HG03135 (cell line): ENCODE measurements at regions not wholly inside any gene's neighbourhood (a gene's known extent, or its start where the extent isn't known, plus 50 kb on each side); places are given as distances from the start of the nearest gene placed in this dataset.

Experiments
- ATAC-seq: cut with Tn5 transposase; IDR thresholded peaks from one replicate; pipeline ENCODE4 v1.9.1; 2021; ENCODE audit warnings: mild to moderate bottlenecking, moderate library complexity; ENCODE audit not compliant: unreplicated experiment

DNA sequence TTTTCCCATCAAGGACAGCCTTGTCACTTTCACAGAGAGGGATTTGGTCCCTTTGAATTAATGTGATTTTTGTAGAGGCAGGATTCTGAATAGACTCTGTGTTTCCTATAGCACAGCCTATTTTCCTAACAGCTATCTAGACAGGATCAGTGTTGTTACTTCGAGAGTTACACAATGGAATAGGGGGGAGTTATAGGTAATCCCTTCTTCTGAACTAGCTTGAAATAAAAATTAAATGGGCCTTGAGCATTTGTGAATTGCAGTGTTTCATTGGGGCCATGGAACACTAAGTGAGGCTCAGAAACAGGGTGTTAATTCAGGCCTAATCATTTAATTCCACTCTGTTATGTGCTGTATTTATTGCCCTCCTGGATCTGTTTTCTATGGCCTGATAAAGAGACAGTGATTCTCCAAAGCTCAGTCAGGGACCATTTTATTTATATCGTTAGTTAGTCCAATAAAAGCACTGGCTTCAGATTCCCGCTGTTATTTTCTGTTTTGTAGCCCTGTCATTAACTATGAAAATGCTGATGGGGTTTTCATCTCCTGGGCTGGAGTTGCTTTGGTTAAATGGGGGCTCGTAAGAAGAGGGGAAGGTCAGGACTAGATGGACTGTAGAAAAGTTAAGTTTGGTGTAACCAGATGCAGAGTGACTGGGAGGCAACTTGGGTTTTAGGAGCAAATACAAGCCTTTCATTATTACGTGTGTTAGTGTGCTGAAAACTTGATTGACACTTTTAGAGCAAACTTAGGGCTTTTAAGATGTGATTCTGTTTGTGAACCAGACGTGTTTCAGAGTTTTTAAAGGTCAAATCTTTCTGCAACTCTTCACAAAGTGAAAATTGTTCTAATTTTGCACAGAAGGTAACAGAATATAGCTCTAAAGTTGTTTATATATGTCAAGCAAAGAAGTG lies 461.0 kb upstream of the HNRNPA3 start:
- no peak for ATAC-seq

DNA sequence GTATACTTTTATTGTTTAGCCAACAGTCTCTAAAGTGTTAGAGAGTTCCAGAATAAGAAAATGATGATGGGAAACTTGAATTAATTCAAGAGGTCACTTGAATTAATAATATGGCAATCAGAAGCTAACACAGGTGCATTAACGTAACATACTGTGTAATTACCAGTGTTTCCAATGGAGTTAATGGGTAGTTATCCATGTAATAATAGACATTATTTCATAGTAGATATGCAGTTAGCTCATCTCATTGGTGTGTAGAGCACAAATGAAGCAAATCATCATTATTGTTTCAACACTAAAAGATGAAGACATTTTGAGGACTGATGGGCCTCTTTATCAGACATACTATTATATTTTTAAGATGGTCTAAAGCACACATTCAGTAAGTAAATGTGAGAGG lies 460.3 kb upstream of the HNRNPA3 start:
- no peak for ATAC-seq

DNA sequence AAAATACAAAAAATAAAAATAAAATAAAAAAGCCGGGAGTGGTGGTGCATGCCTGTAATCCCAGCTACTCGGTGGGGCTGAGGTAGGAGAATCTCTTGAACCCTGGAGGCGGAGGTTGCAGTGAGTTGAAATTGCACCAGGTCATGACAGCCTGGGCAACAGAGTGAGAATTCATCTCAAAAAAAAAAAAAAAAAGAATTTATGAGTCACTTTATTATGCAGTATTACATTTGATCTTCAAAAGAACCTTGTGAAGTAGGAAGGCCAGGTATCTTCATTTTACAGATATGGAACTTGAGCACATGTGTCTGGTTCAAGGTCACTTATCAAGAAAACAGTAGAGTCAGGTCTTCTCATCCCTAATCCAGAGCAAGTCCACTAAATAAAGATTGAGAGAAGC lies 459.4 kb upstream of the HNRNPA3 start:
- no peak for ATAC-seq

DNA sequence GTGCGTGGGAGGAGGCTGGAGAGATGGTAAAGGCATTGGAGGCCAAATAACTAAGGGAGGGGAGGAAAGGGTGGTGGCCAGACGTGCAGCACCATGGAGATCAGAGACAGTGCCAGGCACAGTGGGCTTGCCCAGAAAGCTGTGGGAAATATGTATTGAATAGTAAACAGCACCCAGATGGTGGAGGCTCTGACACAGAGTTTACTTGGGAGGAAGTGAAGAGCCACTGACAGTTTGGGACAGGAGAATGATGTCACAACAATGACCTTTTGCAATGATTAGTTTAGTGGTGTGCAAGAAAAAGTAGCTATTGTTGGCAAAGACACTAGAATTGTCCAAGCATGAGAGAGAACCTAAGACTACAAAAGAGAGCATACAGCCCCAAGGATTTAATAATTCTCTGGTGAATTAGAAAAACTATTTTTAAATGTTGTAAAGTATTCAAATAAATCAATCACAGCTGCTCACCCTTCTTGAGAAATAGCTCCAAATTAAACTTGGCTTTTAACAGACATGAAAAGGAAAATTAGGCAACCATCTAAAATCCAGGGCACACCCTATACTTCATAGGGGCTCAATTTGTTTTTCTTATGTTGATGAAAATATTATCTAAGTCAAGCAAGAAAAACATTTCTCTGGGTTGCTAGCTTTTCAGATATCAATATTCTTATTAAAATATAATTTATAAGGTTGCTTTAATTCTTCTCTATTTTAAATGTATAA lies 458.7 kb upstream of the HNRNPA3 start:
- no peak for ATAC-seq

DNA sequence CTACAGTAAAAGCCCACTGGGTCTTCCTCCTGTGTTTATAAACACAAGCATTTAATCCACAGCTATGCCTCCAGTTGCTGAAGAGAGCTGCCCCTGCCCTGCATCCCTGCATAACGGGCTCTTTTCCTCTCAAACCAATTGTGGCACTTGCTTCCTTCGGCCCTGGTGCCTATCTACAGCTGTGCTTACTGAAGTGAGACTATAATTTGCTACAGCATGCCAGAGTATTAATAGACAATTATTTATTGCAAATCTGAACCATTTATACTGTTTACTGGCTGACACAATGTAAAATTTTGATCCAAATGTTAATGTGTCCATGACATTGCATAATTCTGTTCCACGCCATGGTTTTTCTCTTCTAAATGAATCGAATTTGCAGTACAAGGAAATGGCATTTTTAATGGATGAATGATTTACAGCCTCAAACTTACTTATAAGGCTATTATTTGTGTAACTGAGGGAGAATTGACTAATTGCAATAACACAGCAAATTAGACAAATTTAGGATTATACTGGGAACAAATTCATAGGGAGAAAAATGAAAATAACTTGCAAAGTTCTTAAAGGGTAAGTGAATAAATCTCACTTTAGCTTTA lies 457.0 kb upstream of the HNRNPA3 start:
- no peak for ATAC-seq

DNA sequence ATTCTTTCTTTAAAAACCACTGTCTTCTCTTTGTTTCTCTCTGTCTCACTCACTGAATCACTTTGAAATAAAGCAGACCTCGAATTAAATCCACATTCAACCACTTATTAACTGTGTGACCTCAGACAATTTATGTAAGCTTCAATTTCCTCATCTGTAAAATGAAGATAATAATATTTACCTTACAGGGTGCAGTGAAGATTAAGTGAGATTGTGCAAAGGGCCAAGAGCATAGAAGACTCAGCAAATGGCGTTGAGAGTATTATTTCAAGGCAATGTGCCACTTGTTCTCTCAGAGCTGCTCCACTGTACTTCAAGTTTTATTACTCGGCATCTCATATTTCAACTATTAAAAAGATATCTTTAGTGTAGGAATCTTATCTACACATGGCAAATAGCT lies 454.2 kb upstream of the HNRNPA3 start:
- ATAC-seq: no peak

DNA sequence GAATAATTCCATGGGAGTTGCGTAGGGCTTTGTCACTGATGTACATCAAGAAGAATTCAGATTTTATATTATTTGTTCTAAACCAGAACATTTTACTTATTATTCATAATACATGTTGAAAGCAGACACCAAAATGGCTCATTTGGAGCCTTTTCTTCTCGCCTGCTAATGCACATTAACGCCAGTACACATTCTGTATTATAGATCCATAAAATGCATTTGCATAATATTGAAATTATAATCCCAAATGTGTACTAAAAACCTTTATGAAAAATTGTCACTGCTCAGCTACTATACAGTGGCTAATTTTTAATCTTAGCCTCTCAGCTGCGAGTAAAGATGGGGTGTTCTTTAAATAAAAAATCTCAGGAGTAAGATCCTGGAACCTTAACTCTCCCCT lies 452.2 kb upstream of the HNRNPA3 start:
- ATAC-seq: no peak

DNA sequence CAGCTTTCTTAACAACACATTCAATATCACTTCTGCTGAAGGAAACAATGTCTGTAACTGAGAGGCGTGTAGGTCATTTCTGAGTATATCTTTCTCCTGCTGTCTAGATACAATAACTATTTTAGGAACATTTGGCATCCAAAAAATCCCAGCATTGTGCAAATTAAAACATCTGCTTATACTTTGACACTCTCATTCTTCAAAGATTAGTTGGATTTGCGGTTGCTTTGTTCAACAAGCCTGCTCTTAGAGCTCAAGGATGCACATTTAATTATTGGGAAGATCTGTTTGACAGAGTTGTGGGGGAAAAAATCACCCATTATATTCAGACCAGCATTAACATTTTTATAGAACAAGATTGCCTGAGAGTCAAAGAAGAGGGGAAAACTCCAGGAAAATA lies 449.5 kb upstream of the HNRNPA3 start:
- ATAC-seq: no peak

DNA sequence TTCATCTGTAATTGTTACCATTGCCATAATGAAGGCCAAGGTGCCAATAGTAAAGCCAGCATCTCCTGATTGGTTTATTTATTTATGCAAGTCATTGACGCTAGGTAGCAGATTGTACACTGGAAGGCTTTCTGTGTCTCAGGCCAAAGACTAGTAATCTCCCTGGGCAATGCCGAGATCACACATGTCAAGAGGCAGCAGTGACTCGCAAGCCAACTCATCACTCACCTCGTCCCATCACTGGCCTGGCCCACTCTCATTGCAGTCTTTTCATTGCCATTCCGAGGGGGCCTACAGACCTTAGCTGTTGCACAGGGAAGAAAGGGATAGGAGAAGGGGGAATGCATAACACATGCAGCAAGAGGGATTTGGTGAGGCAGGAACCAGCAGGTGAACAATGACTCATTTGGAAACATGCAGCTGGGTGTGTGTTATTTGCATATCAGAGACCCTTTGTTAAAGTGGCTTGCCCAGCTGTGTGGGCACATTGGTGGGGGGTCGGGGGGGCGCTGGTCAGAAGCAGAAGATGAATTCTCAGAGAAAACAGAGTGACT lies 448.7 kb upstream of the HNRNPA3 start:
- peak; percentile 72 for ATAC-seq

DNA sequence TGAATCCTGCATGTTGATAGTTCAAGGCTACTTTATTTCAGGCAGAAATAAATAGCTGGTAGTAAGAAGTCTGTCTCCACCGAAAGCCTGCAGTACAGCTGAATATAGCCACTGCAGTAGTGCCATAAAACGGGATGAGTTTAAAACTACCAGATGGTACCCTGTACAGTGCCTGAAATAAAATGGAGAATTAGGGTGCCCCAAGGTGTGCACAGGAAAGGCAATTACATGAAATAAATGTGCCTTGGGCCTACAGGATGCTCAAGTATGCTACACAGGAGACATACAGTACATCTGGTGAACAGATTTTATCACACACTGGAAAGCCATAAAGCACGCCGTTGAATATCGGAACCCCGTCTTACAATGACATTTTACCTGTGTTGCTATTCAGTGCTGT lies 447.7 kb upstream of the HNRNPA3 start:
- no peak for ATAC-seq

DNA sequence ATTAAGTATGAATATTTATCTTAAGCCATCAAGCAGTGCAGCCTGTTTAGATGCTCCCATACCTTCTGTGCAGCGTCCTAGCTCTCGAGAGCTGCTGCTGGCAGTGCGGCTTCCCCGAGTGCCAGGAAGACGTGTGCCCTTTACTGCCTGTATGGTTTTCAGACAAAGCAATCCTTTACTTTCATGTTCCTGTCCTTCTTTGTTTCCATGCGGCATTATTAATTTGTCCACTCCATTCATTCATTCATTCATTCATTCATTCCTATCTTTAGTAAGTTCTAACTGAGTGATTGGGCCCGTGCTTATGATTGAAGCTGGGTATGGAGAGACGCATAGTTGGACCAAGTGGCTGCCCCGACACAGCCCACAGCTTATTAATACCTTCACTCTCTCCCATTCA lies 446.6 kb upstream of the HNRNPA3 start:
- ATAC-seq: no peak

DNA sequence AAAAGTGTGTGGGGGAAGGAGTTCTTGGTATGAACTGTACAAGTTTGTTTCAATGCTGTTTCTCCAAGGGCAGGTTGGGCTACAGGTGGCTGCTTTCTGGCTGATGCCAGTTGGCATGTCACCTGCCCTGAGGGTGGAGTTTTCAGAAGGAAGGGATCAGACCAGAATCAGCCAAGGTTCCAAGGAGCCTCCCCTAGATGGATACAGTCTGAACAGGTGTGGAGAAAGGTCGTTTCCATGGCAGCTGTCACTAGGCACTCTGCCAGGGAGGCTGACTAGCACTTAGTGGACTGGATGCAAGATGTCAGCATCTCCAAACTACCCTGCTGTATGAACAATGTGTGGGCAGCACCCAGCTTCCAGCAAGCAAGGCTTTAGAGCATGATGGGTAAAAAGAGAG lies 444.4 kb upstream of the HNRNPA3 start:
- ATAC-seq: no peak

DNA sequence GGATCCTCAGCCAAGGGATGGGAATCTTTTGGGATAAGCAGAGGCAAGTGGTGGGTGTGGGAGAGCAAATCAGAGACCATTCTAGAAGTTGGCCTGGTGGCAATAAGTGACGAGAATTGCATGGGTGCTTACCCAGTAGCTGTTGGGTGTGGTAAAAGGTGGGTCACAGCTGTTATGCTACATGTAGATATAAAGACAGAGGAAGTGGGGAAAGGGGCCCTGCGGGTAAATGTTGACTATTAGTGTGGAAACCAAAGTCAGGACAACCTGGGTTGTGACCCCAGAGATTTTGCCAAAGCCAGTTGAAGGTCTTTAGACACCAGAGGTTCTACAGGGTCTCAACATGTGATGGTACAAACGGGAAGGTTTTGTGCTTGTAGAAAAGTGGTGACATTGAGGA lies 443.6 kb upstream of the HNRNPA3 start:
- no peak for ATAC-seq

DNA sequence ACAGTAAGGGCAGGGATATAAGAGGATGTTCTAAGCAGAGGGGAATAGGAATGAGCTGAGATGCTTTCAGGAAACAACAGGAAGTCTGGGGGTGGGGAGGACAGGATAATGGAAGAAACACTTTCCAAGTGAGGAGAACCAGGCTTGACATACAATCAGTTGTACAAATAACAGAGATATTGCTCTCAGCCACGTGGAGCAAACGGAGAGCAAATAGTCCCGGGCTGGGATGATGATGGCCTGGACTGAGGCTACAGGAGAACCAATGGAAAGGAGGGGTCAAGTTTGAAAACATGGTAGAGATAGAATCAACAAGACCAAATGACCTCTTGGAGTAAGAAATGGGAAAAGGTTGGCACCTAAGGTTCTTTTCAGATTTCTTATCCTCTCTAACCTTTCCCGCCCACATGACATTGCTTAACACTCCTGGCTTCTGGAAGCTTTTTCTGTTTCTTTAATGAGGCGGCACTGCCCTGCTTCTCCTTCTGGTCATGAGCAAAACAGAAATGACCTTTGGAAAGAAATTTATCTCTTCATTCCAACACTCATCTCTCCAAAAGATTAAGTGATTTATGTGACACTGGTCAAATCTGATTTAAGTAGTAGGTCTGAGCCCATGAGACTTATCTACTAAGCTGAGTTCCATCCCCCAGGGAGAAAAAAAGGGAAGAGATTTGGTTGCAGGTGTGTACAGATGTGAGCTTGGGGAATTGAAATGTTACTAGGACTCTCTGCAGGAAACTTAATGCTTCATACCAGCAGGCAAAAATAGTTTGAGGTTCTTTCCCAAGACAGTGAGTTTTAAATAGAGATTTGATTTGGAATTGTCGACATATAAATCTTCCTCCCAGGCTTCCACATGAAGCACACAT lies 442.9 kb upstream of the HNRNPA3 start:
- no peak for ATAC-seq

DNA sequence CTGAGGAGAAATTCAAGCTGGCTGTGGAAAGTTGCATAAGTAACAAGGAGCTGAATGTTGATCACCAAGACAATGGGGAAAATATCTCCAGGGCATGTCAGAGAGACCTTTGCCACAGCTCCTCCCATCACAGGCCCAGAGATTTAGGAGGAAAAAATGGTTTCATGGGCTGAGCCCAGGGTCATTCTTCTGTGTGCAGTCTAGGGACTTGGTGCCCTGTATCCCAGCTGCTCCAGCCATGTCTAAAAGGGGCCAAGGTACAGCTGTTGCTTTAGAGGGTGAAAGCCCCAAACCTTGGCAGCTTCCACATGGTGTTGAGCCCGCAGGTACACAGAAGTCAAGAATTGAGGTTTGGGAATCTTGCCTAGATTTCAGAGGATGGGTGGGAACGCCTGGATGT lies 439.8 kb upstream of the HNRNPA3 start:
- no peak for ATAC-seq

DNA sequence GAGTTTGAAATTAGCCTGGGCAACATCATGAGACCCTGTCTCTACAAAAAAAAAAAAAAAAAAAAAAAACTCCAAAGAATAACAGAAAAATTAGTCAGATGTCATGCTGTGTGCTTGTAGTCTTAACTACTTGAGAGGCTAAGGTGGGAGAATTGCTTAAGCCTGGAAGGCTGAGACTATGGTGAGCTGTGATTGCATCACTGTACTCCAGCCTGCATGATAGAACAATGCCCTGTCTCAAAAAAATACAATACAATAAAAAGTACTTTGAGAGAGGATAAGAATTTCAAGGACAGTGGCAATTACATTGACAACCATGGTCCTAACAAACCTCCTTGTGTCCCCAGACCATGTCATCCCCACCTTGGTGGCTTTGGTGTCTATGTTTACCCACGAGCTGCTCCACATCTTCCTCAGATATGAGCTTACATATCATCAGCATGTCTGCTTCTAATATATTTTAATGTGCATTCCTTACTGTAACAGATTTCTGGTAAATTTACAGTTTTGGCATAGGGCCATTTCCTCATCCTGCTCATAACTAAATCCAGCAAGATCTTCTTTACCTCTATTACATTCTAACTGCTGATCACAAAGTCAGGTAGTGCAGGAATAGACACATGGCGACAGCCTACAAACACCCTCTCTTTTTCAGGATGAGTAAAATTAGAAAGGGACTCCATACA lies 437.7 kb upstream of the HNRNPA3 start:
- no peak for ATAC-seq

DNA sequence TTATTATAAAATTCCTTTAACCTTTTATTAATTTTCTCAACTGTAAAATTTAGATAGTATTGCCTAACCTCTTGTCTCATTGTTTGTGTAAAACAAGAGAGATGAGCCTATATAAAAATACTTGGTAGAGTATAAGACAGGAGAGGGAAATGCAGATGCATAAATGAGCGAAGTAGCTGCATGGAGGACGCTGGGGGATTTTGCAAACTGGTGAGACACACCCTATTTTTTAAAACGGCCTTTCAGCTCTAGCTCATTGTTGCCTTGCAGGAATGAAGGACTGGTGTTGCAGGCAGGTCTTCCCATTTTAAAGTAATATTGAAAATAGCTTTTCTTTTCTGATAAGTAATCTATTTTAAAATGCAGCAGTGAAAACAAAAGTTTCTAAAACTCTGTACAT lies 435.3 kb upstream of the HNRNPA3 start:
- ATAC-seq: no peak

DNA sequence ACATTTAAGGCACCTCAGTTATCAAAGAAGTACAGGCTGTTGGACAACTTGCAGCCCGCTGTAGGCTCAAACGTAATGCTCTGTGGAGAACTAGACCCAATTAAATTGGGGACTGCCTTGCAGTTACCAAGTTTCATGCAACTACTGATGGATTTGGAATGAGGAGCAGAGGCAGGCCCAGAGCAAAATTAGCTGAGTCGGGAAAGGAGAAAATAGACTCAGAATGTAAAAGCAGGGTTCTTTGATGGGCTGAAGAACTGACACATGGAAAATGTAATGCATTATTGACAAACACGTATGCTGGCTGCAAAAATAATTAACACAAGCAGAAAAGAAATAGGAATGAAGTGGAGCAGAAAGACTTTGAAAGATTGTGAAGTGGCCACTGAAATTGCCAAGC lies 432.7 kb upstream of the HNRNPA3 start:
- ATAC-seq: no peak

DNA sequence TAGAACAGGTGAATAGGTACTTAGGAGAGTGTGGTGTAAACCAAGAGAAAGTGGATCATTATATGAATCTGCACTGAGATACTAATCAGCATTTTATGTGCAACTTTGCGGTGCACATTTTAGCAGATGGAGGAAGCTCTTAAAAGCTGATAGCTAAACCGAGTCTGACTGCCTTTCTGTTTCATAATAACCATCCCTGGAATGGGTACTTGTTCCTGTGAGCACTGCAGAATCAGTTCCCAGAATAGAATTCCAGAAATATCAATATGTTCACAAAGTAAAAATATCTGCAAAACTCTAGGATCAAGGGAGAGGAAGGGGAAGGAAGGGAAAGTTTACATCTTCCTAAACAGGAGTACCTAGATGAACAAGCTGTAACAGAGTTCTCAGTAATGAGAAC lies 432.2 kb upstream of the HNRNPA3 start:
- no peak for ATAC-seq

DNA sequence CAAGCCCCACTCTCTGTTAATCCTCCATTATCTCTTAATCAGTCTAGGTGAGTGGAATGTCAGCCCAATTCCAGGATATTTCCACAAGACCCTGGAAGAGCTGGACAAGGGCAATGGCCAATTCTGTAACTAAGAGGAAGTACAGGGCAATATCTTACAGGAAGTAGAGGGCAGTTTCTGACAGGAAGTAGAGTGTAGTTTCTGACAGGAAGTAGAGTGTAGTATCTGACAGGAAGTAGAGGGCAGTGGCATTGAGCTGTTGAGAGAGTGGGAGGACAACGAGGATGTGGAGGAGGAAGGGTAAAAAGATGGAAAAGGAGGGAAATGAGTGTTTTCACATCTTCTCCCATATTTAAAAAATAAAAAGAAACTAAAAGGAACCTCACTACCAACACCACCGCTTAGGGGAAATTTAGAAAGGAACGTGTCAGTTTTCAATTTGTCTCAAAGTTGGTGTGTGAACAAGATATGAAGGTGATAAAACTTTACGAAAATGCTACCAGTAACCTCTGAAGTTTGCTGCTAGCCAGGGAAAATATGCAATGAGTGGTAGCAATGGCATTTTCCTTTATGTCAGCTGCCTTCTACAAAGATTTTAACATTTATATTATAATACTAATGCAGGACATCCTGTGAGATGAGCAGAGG lies 430.9 kb upstream of the HNRNPA3 start:
- no peak for ATAC-seq
